ENCODE measurements at regions not wholly inside any gene's neighbourhood (a gene's known extent, or its start where the extent isn't known, plus 50 kb on each side); places are given as distances from the start of the nearest gene placed in this dataset.

GRCh38 chr2:5132281-5132680 lies 559.9 kb upstream of the SOX11 start:
- Histone ChIP-seq H3K79me2 (ENCODE audit: insufficient read depth, low read length) (no peaks in the 10 kb centered on the region), H3K9ac (ENCODE audit: insufficient read depth, low read depth, low read length) (no peak overlapping the region), H4K20me1 (ENCODE audit: insufficient read depth, low read length) (no peaks in the 10 kb centered on the region), H3K4me1 (ENCODE audit: insufficient read depth, low read length) (no peaks in the 10 kb centered on the region), H3K4me3 (replicated peaks in 1 of 3; ENCODE audit: insufficient read depth in 1 of 3, low read depth in 2 of 3, low read length in 3 of 3) (no peak overlapping the region), H3K36me3 (replicated peaks in 1 of 2; ENCODE audit: control insufficient read depth in 1 of 2, insufficient read depth in 2 of 2, low read length in 2 of 2) (no peaks in the 10 kb centered on the region), H3K27me3 (ENCODE audit: control insufficient read depth in 1 of 2, insufficient read depth in 2 of 2, low read length in 2 of 2) (no peaks in the 10 kb centered on the region), H3K9me3 (ENCODE audit: low read length) (peaks cover 96% of the 10 kb centered on the region), H3K27ac (ENCODE audit: extremely low read length, insufficient read depth, low read length) (no peak overlapping the region), H3K4me2 (ENCODE audit: low read depth, low read length) (no peak overlapping the region), H2AFZ (ENCODE audit: low read length) (no peak overlapping the region)
- ATAC-seq (no peak), FAIRE-seq (no peak), DNase-seq (ENCODE audit: low spot score) (no peak)
- ChIA-PET CTCF (ENCODE audit: low intra/inter-chr PET ratio, low total read pairs) (no interaction called here), POLR2A (no interaction called here)
- TF ChIP-seq ZBTB3 (CRISPR knock-in tag; IDR thresholded peaks at IDR 0.05; ENCODE audit: borderline replicate concordance, low read depth) (no peak), WIZ (CRISPR knock-in tag; IDR thresholded peaks at IDR 0.05) (no peak), ZNF224 (CRISPR knock-in tag; IDR thresholded peaks at IDR 0.05) (no peak), ZNF570 (CRISPR knock-in tag; IDR thresholded peaks at IDR 0.05; ENCODE audit: borderline replicate concordance) (no peak), TERF1 (CRISPR knock-in tag; IDR thresholded peaks at IDR 0.05) (no peak), CSRNP1 (CRISPR knock-in tag; IDR thresholded peaks at IDR 0.05) (no peak), TRIM22 (IDR thresholded peaks at IDR 0.05) (no peak), ZSCAN30 (CRISPR knock-in tag; IDR thresholded peaks at IDR 0.05) (no peak), NCOA1 (CRISPR knock-in tag; IDR thresholded peaks at IDR 0.05) (no peak), GATAD1 (CRISPR knock-in tag; IDR thresholded peaks at IDR 0.05) (no peak), ZFP91 (CRISPR knock-in tag; IDR thresholded peaks at IDR 0.05; ENCODE audit: borderline replicate concordance) (no peak)
- intact Hi-C loops (cut with micrococcal nuclease; ENCODE audit: unreplicated experiment) = no loop called here
- WGBS (ENCODE audit: low lambda C conversion rate) = 7% methylated on average over 5 of the region's 5 CpGs
- BruUV-seq (replicated peaks) = no TSS peak
- in situ Hi-C loops (cut with HindIII; ENCODE audit: extremely low pct_ligation_motif_present, low pct_unique_long_range_greater_than_20kb) = no loop called here
